Retinal pigment epithelial cell (primary cell): ENCODE measurements at regions not wholly inside any gene's neighbourhood (a gene's known extent, or its start where the extent isn't known, plus 50 kb on each side); places are given as distances from the start of the nearest gene placed in this dataset.

ENCODE experiments used
- DNase-seq: peaks from one replicate; pipeline ENCODE4 v3.0.0-alpha.2; 2010; ENCODE audit warnings: low read depth
- H3K4me3 ChIP-seq: 2 replicates; pipeline ENCODE4 v1.5.1; 2011; ENCODE audit warnings: mild to moderate bottlenecking, low read length, control low read depth, moderate library complexity
- CTCF ChIP-seq: conservative IDR thresholded peaks from 2 replicates; pipeline ENCODE4 v1.5.1; 2011; ENCODE audit warnings: low read depth, low read length, control low read depth, inconsistent platforms

GRCh38 chr1:170310014-170310405 lies 164.3 kb downstream of the NTMT2 start:
- DNase-seq: no peak
- TF ChIP-seq CTCF: no peak
- H3K4me3 ChIP-seq: no peak overlapping the region

- no peak for TF ChIP-seq CTCF
- DNase-seq: no peak
- H3K4me3 ChIP-seq: no peak overlapping the region
Measured at GRCh38 chr1:170310951-170311350, 165.2 kb downstream of the NTMT2 start.

- TF ChIP-seq CTCF: no peak
- H3K4me3 ChIP-seq: no peak overlapping the region
- DNase-seq: no peak
Measured at GRCh38 chr1:170313306-170313705, 167.5 kb downstream of the NTMT2 start.

GRCh38 chr1:170316270-170316669 lies 170.5 kb downstream of the NTMT2 start:
- H3K4me3 ChIP-seq: no peak overlapping the region
- no peak for TF ChIP-seq CTCF
- no peak for DNase-seq

GRCh38 chr1:170318141-170318540 lies 172.4 kb downstream of the NTMT2 start:
- TF ChIP-seq CTCF: no peak
- no peak for DNase-seq
- H3K4me3 ChIP-seq: no peak overlapping the region

GRCh38 chr1:170318736-170319135 lies 173.0 kb downstream of the NTMT2 start:
- no peak for DNase-seq
- no peak overlapping the region for H3K4me3 ChIP-seq
- no peak for TF ChIP-seq CTCF

- no peak for TF ChIP-seq CTCF
- H3K4me3 ChIP-seq: no peak overlapping the region
- DNase-seq: no peak
Measured at GRCh38 chr1:170321113-170321512, 175.4 kb downstream of the NTMT2 start.
